ENCODE measurements at regions not wholly inside any gene's neighbourhood (a gene's known extent, or its start where the extent isn't known, plus 50 kb on each side); places are given as distances from the start of the nearest gene placed in this dataset.
"Not testable (repeated sequence)": the region's sequence is repeated elsewhere in the genome, so short reads cannot be mapped to it uniquely, and the experiment has no call there.

DNA sequence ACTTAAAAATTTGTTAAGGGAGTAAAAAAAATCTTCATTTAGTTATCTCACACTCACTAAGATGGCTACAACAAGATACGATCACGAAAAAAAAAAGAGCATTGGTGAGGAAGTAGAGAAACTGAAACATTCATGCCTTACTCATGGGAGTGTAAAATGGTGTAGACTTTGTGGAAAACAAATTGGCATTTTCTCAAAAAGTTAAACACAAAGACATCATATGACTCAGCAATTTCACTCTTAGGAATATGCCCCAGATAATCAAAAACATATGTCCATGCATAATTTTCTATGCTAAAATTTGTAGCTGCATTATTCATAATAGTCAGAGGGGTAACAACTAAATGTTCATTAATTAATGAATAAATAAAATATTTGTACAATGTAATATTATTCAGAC lies 120.9 kb upstream of the IRAK1BP1 start:
- no peak for DNase-seq (ENCODE audit: low read depth, low spot score)
- in situ Hi-C loops (cut with HindIII; ENCODE audit: low pct_unique_long_range_greater_than_20kb, low sequenced_read_pairs) (no loop called here), intact Hi-C loops (cut with micrococcal nuclease; ENCODE audit: unreplicated experiment) (no loop called here)
- no peaks in the 10 kb centered on the region for H3K36me3 ChIP-seq (ENCODE audit: control insufficient read depth, insufficient read depth, low read length)
- TF ChIP-seq, protein P1, sequence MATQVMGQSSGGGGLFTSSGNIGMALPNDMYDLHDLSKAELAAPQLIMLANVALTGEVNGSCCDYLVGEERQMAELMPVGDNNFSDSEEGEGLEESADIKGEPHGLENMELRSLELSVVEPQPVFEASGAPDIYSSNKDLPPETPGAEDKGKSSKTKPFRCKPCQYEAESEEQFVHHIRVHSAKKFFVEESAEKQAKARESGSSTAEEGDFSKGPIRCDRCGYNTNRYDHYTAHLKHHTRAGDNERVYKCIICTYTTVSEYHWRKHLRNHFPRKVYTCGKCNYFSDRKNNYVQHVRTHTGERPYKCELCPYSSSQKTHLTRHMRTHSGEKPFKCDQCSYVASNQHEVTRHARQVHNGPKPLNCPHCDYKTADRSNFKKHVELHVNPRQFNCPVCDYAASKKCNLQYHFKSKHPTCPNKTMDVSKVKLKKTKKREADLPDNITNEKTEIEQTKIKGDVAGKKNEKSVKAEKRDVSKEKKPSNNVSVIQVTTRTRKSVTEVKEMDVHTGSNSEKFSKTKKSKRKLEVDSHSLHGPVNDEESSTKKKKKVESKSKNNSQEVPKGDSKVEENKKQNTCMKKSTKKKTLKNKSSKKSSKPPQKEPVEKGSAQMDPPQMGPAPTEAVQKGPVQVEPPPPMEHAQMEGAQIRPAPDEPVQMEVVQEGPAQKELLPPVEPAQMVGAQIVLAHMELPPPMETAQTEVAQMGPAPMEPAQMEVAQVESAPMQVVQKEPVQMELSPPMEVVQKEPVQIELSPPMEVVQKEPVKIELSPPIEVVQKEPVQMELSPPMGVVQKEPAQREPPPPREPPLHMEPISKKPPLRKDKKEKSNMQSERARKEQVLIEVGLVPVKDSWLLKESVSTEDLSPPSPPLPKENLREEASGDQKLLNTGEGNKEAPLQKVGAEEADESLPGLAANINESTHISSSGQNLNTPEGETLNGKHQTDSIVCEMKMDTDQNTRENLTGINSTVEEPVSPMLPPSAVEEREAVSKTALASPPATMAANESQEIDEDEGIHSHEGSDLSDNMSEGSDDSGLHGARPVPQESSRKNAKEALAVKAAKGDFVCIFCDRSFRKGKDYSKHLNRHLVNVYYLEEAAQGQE (IDR thresholded peaks at IDR 0.05; ENCODE audit: insufficient read depth in 1 of 2, low read depth in 2 of 2, low read length in 1 of 2) = no peak
- TF ChIP-seq, protein P2, sequence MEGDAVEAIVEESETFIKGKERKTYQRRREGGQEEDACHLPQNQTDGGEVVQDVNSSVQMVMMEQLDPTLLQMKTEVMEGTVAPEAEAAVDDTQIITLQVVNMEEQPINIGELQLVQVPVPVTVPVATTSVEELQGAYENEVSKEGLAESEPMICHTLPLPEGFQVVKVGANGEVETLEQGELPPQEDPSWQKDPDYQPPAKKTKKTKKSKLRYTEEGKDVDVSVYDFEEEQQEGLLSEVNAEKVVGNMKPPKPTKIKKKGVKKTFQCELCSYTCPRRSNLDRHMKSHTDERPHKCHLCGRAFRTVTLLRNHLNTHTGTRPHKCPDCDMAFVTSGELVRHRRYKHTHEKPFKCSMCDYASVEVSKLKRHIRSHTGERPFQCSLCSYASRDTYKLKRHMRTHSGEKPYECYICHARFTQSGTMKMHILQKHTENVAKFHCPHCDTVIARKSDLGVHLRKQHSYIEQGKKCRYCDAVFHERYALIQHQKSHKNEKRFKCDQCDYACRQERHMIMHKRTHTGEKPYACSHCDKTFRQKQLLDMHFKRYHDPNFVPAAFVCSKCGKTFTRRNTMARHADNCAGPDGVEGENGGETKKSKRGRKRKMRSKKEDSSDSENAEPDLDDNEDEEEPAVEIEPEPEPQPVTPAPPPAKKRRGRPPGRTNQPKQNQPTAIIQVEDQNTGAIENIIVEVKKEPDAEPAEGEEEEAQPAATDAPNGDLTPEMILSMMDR (IDR thresholded peaks at IDR 0.05) = no peak
- TF ChIP-seq POLR2AphosphoS5 (IDR thresholded peaks at IDR 0.05; ENCODE audit: low read depth, low read length) (no peak), TCF7L2 (IDR thresholded peaks at IDR 0.05; ENCODE audit: low read depth, low read length) (no peak), SIN3A (IDR thresholded peaks at IDR 0.05; ENCODE audit: borderline replicate concordance, insufficient read depth, low read depth, low read length) (no peak)
- no TSS peak for BruUV-seq (replicated peaks)
- ChIA-PET CTCF (no interaction called here), POLR2A (no interaction called here)
- peaks cover 14% of the 10 kb centered on the region; the same call in 1 of the 2 replicates for H3K9me3 ChIP-seq (ENCODE audit: control insufficient read depth, insufficient read depth, low read depth, low read length)
- no peak for ATAC-seq
- no peak overlapping the region for H3K27ac ChIP-seq (ENCODE audit: low read length)
- no peak overlapping the region for H3K4me3 ChIP-seq (ENCODE audit: low read depth in 2 of 2, low read length in 2 of 2)
- H3K27me3 ChIP-seq (ENCODE audit: control insufficient read depth, insufficient read depth, low read length) = no peaks in the 10 kb centered on the region
- H3K4me1 ChIP-seq (ENCODE audit: control insufficient read depth, insufficient read depth, low read length) = no peaks in the 10 kb centered on the region

DNA sequence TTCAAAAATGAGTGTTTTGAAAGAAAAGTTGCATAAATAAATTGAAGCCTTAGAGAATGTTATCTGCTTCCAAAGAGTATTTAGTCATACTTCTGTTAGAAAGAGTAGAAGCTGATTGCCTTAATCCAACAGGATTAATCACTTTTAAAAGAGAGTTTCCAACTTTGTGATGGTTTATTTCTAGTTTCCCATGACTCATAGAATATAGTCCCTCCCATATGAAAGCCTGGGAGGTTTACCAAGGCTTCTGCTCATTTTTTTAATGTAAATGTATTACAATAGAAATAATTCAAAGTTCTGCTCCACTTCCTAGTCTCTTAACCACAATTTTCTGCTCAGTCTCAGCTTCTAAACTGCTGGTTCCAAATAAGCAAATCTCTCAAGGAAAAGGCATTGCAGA lies 118.0 kb upstream of the IRAK1BP1 start:
- H3K4me3 ChIP-seq (ENCODE audit: low read depth in 2 of 2, low read length in 2 of 2) = no peak overlapping the region
- H3K9me3 ChIP-seq (ENCODE audit: control insufficient read depth, insufficient read depth, low read depth, low read length) = peaks cover 14% of the 10 kb centered on the region; the same call in 1 of the 2 replicates
- DNase-seq (ENCODE audit: low read depth, low spot score) = no peak
- no peak for ATAC-seq
- no peak overlapping the region for H3K27ac ChIP-seq (ENCODE audit: low read length)
- no TSS peak for BruUV-seq (replicated peaks)
- H3K4me1 ChIP-seq (ENCODE audit: control insufficient read depth, insufficient read depth, low read length) = no peaks in the 10 kb centered on the region
- no peak for TF ChIP-seq TCF7L2 (IDR thresholded peaks at IDR 0.05; ENCODE audit: low read depth, low read length)
- no peak for TF ChIP-seq SIN3A (IDR thresholded peaks at IDR 0.05; ENCODE audit: borderline replicate concordance, insufficient read depth, low read depth, low read length)
- TF ChIP-seq POLR2AphosphoS5 (IDR thresholded peaks at IDR 0.05; ENCODE audit: low read depth, low read length) = no peak
- TF ChIP-seq, protein P1 (IDR thresholded peaks at IDR 0.05; ENCODE audit: insufficient read depth in 1 of 2, low read depth in 2 of 2, low read length in 1 of 2) = no peak
- TF ChIP-seq, protein P2 (IDR thresholded peaks at IDR 0.05) = no peak
- no peaks in the 10 kb centered on the region for H3K36me3 ChIP-seq (ENCODE audit: control insufficient read depth, insufficient read depth, low read length)
- CTCF ChIA-PET = no interaction called here
- in situ Hi-C loops (cut with HindIII; ENCODE audit: low pct_unique_long_range_greater_than_20kb, low sequenced_read_pairs) (no loop called here), intact Hi-C loops (cut with micrococcal nuclease; ENCODE audit: unreplicated experiment) (no loop called here)
- POLR2A ChIA-PET = no interaction called here
- no peaks in the 10 kb centered on the region for H3K27me3 ChIP-seq (ENCODE audit: control insufficient read depth, insufficient read depth, low read length)

DNA sequence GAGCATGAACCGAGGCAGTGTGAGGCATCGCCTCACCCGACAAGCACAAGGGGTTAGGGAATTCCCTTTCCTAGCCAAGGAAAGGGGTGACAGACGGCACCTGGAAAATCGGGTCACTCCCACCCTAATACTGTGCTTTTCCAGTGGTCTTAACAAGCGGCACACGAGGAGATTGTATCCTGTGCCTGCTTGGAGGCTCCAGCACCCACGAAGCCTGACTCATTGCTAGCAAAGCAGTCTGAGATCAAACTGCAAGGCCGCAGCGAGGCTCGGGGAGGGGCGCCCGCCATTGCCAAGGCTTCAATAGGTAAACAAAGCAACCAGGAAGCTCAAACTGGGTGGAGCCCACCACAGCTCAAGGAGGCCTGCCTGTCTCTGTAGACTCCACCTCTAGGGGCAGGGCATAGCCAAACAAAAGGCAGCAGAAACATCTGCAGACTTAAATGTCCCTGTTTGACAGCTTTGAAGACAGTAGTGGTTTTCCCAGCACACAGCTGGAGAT lies 109.0 kb upstream of the IRAK1BP1 start:
- H3K4me1 ChIP-seq (ENCODE audit: control insufficient read depth, insufficient read depth, low read length); in situ Hi-C loops (cut with HindIII; ENCODE audit: low pct_unique_long_range_greater_than_20kb, low sequenced_read_pairs); BruUV-seq (replicated peaks); H3K36me3 ChIP-seq (ENCODE audit: control insufficient read depth, insufficient read depth, low read length); H3K27me3 ChIP-seq (ENCODE audit: control insufficient read depth, insufficient read depth, low read length); H3K9me3 ChIP-seq (ENCODE audit: control insufficient read depth, insufficient read depth, low read depth, low read length); ATAC-seq; CTCF ChIA-PET; H3K4me3 ChIP-seq (ENCODE audit: low read depth in 2 of 2, low read length in 2 of 2); DNase-seq (ENCODE audit: low read depth, low spot score); intact Hi-C loops (cut with micrococcal nuclease; ENCODE audit: unreplicated experiment); POLR2A ChIA-PET; H3K27ac ChIP-seq (ENCODE audit: low read length): not testable (repeated sequence)

All from Panc1 (cell line).